ENCODE measurements at regions not wholly inside any gene's neighbourhood (a gene's known extent, or its start where the extent isn't known, plus 50 kb on each side); places are given as distances from the start of the nearest gene placed in this dataset.

DNA sequence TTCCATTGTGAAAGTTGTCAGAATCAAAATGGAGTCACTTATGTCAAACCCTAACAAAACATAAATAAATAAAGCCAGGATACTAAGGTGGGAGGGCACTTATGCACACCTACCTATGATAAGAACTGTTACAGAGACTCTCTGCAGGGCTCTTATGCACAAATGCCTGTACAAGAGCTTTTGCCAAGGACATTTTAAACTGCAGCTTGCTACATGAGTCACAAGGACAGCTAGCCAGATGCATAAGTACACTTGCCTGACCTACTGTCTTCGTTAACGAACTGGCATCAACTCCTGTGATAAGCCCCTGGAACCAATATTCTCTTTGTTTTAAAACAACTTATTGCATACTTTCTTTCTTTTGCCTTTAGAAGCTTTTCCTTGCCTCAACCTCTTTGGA is 152.9 kb upstream of the SPEF2 start:
- RAD21 ChIA-PET (ENCODE audit: low non-redundant PET in 1 of 2, low total read pairs in 2 of 2, uncharacterized antibody in 2 of 2, unreplicated experiment in 2 of 2) = no interaction called here
- Histone ChIP-seq H3K4me1 (ENCODE audit: control insufficient read depth in 1 of 2, insufficient read depth in 2 of 2, low read length in 2 of 2) (no peaks in the 10 kb centered on the region), H3K79me2 (ENCODE audit: insufficient read depth, low read length) (no peaks in the 10 kb centered on the region), H4K20me1 (ENCODE audit: insufficient read depth) (no peaks in the 10 kb centered on the region), H3K4me2 (ENCODE audit: low read length) (no peak overlapping the region), H3K27ac (ENCODE audit: low read depth, low read length) (no peak overlapping the region), H3K9me2 (ENCODE audit: insufficient read depth) (no peaks in the 10 kb centered on the region), H3K9me3 (ENCODE audit: control insufficient read depth in 1 of 2, insufficient read depth in 1 of 2, low read depth in 1 of 2, low read length in 2 of 2) (no peaks in the 10 kb centered on the region), H2AFZ (ENCODE audit: low read depth, low read length, poor library complexity, severe bottlenecking) (no peak overlapping the region), H3K9ac (ENCODE audit: low read length) (no peak overlapping the region), H3K27me3 (ENCODE audit: insufficient read depth, low read length) (0 out of 2 replicates have a peak, but pooled peaks cover 4% of the 10 kb centered on the region), H3K4me3 (replicated peaks in 1 of 2; ENCODE audit: low read depth in 1 of 2, low read length in 2 of 2) (no peak overlapping the region), H3K36me3 (ENCODE audit: control insufficient read depth in 1 of 2, insufficient read depth in 2 of 2, low read length in 2 of 2) (no peaks in the 10 kb centered on the region)
- DNase-seq (ENCODE audit: low read depth, low spot score) = no peak
- TF ChIP-seq POLR2A (IDR thresholded peaks at IDR 0.05; ENCODE audit: borderline replicate concordance, extremely low read depth, insufficient read depth, insufficient read length) = no peak
- TF ChIP-seq, protein P1, sequence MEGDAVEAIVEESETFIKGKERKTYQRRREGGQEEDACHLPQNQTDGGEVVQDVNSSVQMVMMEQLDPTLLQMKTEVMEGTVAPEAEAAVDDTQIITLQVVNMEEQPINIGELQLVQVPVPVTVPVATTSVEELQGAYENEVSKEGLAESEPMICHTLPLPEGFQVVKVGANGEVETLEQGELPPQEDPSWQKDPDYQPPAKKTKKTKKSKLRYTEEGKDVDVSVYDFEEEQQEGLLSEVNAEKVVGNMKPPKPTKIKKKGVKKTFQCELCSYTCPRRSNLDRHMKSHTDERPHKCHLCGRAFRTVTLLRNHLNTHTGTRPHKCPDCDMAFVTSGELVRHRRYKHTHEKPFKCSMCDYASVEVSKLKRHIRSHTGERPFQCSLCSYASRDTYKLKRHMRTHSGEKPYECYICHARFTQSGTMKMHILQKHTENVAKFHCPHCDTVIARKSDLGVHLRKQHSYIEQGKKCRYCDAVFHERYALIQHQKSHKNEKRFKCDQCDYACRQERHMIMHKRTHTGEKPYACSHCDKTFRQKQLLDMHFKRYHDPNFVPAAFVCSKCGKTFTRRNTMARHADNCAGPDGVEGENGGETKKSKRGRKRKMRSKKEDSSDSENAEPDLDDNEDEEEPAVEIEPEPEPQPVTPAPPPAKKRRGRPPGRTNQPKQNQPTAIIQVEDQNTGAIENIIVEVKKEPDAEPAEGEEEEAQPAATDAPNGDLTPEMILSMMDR (IDR thresholded peaks at IDR 0.05 in 2 of 3, conservative IDR thresholded peaks at IDR 0.05 in 1 of 3; ENCODE audit: borderline replicate concordance in 1 of 3, insufficient read depth in 1 of 3, low read depth in 2 of 3, low read length in 2 of 3) = no peak
- TF ChIP-seq ZBTB33 (IDR thresholded peaks at IDR 0.05; ENCODE audit: extremely low read depth, insufficient replicate concordance, low read length) = no peak
- TF ChIP-seq EGR1 (IDR thresholded peaks at IDR 0.05; ENCODE audit: low read depth) = no peak
- no peak for TF ChIP-seq SRF (IDR thresholded peaks at IDR 0.05; ENCODE audit: low read depth)
- no peak for TF ChIP-seq ZNF274 (IDR thresholded peaks at IDR 0.05; ENCODE audit: low read depth, low read length)
- TF ChIP-seq EZH2 (IDR thresholded peaks at IDR 0.05) = no peak
- no peak for TF ChIP-seq RAD21 (IDR thresholded peaks at IDR 0.05; ENCODE audit: low read depth)
- no peak for TF ChIP-seq CEBPB (IDR thresholded peaks at IDR 0.05; ENCODE audit: low read depth)
- TF ChIP-seq, protein P2, sequence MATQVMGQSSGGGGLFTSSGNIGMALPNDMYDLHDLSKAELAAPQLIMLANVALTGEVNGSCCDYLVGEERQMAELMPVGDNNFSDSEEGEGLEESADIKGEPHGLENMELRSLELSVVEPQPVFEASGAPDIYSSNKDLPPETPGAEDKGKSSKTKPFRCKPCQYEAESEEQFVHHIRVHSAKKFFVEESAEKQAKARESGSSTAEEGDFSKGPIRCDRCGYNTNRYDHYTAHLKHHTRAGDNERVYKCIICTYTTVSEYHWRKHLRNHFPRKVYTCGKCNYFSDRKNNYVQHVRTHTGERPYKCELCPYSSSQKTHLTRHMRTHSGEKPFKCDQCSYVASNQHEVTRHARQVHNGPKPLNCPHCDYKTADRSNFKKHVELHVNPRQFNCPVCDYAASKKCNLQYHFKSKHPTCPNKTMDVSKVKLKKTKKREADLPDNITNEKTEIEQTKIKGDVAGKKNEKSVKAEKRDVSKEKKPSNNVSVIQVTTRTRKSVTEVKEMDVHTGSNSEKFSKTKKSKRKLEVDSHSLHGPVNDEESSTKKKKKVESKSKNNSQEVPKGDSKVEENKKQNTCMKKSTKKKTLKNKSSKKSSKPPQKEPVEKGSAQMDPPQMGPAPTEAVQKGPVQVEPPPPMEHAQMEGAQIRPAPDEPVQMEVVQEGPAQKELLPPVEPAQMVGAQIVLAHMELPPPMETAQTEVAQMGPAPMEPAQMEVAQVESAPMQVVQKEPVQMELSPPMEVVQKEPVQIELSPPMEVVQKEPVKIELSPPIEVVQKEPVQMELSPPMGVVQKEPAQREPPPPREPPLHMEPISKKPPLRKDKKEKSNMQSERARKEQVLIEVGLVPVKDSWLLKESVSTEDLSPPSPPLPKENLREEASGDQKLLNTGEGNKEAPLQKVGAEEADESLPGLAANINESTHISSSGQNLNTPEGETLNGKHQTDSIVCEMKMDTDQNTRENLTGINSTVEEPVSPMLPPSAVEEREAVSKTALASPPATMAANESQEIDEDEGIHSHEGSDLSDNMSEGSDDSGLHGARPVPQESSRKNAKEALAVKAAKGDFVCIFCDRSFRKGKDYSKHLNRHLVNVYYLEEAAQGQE (IDR thresholded peaks at IDR 0.05; ENCODE audit: low read depth) = no peak
- TF ChIP-seq CBX3 (IDR thresholded peaks at IDR 0.05; ENCODE audit: low read depth) = no peak
- no peak for TF ChIP-seq POLR2AphosphoS5 (IDR thresholded peaks at IDR 0.05; ENCODE audit: low read depth, low read length)
- no peak for TF ChIP-seq SIN3A (IDR thresholded peaks at IDR 0.05; ENCODE audit: low read depth)
- no peak for TF ChIP-seq ELF1 (IDR thresholded peaks at IDR 0.05; ENCODE audit: borderline replicate concordance, low read depth)
- CTCF ChIA-PET = no interaction called here
- intact Hi-C loops (cut with micrococcal nuclease) = no loop called here
- no peak for ATAC-seq
- POLR2A ChIA-PET = no interaction called here
- BruUV-seq (replicated peaks) = no TSS peak

Data from HCT116 (cell line).